Activated CD4-positive, alpha-beta T cell treated with anti-CD3 and anti-CD28 coated beads for 48 hours (primary cell): ENCODE measurements at regions not wholly inside any gene's neighbourhood (a gene's known extent, or its start where the extent isn't known, plus 50 kb on each side); places are given as distances from the start of the nearest gene placed in this dataset.
A peak's percentile ranks its signal among the peaks of the same experiment; 100 is the strongest.

Experiments used
- DNase-seq: peaks from one replicate; pipeline ENCODE4 v3.0.0-alpha.2; 2020

DNA sequence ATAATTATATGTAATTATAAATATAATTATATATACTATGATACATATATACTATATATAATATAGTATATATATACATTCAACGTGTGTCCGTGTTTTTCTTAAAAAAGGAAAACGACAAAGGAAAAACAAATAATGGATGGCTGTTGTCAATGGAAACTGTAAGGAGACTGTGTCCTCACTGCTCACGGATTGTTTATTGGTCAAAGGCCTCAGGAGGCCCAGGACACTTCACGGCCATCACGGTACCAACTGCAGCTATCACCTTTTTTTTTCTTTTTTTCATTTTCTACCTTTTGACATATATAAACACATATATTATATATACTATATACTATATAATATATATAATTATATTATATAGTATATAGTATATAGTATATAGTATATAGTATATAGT is 113.4 kb downstream of the SPTSSA start:
- no peak for DNase-seq

DNA sequence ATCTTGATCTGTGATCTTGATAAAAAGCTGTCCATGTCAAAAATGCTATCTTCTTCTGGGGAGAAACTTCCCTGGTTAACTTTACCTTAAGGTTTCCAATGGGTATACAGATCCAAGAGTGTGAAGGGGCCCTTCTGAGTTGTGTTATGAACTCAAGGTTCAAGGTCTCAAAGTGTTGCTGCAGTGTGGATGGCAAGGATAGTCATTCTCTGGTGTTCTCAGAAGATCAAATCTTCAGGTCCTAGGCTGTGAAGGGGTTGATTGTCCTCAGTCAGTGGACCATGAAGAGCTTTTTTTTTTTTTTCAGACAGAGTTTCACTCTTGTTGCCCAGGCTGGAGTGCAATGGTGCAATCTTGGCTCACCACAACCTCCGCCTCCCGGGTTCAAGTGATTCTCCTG is 114.4 kb downstream of the SPTSSA start:
- DNase-seq = no peak

DNA sequence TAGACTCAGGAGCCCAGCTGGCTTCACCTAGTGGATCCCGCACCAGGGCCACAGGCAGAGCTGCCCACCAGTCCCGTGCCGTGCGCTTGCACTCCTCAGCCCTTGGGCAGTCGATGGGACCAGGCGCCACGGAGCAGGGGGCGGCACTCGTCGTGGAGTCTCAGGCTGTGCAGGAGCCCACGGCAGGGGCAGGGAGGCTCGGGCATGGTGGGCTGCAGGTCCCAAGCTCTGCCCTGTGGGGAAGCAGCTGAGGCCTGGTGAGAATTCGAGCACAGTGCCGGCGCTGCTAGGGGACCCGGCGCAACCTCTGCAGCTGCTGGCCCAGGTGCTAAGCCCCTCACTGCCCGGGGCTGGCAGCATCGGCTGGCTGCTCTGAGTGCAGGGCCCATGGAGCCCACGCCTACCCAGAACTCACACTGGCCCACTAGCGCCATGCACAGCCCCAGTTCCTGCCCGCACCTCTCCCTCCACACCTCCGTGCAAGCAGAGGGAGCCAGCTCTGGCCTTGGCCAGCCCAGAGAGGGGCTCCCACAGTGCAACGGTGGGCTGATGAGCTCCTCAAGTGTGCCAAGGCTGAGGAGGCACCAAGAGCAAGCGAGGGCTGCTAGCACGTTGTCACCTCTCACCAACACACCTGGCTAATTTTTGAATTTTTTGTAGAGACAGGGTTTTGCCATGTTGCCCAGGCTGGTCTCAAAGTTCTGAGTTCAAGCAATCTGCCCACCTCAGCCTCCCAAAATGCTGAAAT is 116.1 kb downstream of the SPTSSA start:
- DNase-seq = no peak

DNA sequence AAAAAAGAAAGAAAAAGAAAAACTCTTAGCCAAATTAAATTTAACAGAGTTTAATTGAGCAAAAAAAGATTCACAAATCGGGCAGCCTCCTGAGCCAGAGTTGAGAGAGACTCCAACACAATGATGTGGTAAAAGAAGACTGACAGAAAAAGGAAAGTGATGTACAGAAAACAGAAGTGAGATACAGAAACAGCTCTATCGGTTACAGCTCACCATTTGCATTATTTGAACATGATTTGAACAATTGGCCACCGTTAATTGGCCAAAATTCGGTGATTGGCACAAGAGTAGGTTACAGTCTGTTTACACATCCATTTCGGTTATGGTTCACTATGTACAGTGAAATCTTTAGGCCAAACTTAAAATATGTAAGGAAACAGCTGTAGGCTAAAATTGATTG is 117.7 kb downstream of the SPTSSA start:
- no peak for DNase-seq

DNA sequence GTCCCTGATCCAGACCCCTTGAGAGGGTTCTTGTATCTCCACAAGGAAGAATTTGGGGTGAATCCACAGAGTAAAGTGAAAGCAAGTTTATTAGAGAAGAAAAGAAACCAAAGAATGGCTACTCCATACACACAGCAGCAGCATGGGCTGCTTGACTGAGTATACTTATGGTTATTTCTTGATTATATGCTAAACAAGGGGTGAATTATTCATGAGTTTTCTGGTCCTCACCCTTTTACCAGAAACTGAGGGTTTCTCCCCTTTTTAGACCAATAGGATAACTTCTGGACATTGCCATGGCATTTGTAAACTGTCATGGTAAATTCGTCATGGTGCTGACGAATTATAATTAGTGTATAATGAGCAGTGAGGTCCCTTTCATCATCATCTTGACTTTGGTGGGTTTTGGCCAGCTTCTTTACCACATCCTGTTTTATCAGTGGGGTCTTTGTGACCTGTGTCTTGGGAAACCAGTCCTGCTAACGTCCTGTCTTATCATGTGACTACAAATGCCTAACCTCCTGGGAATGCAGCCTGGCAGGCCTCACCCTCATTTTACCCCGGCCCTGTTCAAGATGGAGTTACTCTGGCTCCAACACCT is 121.9 kb downstream of the SPTSSA start:
- no peak for DNase-seq

DNA sequence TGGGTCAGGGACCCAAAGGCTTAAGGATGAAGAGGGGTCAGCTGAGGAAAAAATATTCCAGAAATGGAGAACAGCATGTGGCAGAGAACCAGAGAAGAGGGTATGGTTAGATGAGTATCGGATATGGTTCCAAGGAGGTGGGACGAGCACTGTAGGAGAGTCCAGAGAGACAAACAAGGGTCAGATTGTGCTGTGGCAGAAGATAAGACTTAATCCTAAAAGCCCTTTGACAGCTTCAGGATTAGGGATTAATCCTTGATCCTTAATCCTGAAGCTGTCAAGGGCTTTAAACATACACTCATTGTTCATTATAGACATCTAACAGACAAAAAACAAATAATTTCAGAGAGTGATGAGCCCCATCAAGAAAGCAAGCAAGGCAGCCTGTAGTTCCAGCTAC is 124.0 kb downstream of the SPTSSA start:
- DNase-seq = no peak

DNA sequence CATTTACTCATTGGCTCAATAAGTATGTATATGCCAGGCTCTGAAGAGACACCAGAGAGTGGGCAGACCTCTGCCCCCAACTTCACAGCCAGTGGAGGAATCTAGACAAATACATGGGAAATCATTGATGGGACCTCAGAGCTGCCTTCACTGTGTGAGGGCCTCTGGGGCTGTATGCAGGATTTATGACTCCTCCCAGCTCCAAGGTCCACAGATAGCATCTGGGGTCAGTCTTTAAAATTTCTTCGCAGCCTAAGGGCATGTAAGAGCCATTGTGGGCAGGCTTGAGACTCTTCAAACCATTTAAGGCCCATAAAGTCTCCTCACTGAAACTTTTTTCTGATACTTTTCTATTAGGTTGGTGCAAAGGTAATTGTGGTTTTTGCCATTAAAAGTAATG is 125.5 kb downstream of the SPTSSA start:
- DNase-seq = no peak

DNA sequence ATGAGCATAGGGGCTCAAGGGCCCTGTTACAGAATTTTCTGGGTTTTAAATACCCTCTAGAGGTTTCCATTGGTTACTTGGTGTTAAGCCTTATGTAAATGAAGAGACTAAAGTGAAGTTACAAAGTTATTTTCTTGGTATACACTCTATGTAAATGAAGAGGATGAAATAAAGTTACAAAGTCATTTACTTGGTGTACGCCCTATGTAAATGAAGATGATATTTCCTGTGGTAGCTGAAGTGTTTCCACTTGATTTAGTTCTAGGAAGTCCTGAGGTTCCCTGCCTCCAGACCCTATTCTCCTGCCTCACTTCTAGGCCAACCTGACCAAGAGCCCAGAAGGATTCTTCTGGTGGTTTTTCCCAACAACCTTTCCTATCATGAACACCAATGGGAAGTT is 126.1 kb downstream of the SPTSSA start:
- DNase-seq = no peak

DNA sequence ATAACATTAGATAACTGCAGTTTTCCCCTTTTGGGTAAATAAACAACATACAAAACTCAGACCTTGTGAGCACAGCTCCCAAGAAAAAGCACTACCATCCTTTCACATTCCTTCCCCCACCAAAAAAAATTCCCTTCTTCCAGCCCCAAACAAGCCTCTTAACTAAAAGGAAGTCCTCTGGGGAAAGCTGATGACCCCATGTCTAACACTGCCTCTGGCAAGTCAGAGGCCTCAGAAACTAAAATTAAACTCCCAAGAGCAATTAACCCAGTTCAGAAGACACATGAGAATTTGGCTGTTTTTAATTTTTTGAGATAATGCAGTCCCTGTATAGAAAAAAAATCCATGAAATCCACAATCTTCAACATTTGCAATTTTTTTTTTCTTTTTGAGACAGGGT is 127.7 kb downstream of the SPTSSA start:
- no peak for DNase-seq

DNA sequence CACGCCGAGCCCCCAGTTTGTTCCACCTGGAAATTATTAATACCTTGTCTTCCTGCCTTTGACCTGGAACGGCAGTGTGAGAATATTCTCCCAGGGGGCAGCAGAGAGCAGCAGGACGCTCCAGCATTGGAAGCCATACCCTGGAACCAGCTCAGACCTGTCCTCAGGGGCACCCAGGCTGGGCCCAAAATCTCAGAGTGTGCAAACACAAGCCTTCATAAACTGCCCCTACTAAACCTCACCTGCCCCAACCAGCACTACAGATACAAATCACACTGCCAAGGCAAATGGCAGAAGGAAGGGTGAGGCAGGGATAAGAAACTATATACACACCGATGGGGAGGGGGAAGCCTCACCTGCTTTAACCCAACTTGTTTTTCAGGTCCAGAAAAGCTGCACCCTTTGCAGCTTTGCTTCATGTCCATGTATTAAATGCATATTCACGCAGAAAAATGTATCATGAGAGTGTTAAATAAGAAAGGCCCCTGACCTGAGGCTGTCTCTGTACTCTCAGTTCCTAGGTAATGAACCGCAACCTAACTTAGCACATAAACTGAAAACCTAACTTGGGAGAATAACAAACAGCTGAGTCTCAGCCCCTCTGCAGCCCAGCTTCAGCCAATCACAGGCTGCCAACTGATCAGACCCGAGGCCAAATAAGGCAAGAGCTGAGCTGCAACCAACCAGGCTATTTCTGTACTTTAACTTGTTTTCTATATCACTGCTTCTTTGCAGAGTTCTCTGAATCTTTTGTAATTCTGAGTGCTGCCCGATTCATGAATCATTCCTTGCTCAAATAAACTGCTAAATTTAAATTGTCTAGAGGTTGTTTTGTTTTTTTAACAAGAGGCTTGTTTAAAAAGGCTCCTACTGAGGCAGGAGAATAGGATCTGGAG is 130.1 kb downstream of the SPTSSA start:
- DNase-seq = peak; percentile 77

DNA sequence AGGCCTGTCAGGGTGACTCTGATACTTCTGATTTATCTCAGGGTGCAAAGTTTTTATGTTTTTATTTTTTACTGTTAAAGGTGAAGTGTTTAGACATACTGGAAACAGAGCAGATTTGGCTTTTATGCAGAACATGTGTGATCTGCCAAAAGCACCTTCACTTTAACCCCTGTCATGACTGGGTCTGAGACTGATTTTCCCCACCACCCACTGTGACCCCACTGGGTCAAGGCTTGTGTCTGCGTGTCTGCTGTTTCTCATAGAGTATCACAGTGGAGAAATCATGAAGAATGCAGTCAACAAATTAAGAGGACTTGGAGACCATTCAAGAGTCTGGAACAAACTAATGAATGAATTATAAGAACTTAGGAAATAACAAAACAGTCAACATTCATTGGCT is 131.2 kb downstream of the SPTSSA start:
- no peak for DNase-seq

DNA sequence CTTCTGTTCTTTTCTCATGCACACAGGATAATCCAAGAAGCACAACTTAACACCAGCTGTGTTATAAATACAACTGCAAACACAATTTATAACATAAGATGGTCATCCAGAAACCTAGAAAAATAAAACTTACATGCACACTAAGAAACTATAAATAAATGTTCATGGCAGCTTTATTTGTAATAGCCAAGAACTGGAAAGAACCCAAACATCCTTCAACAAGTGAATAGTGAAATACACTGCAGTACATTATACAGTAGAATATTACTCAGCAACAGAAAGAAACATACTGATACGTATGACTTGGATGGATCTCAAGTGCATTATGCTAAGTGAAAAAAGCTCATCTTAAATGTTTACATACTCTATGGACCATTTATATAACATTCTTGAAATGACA is 132.7 kb downstream of the SPTSSA start:
- no peak for DNase-seq

DNA sequence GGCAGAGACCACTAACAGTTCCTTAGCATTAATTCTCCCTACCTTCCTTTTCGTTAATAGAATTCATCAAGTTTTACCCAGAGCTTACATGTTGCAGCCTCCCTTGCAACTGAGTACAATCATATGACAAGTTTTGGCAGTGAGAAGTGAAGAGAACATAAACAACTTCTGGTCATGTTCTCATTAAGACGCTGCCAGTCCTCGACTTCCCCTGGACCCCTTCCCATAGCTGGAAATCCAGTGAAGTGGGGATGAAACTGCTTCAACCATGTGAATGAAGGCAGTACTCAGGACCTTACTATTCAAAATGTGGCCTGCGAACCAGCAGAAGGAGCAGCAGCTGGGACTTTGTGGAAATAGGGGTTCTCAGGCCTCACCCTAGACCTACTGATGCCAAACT is 133.9 kb downstream of the SPTSSA start:
- DNase-seq = no peak

DNA sequence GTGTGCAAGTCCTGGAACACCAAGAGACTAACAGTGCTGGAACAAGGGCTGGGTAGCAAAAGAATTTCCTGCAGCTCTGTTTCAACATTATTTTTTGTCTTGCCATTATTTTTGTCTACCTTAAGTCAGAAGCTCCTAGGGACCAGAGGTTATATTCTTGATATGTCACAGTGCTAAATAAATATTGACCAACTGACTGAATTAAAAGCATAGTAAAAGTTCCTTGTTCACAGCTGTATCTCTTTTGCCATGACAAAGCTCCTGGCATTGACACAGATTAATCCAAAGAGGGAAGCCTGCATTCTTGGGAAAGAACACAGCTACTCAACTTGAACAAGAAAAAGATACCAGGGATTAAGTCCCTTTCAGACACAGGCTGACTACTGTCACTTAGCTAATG is 136.5 kb downstream of the SPTSSA start:
- no peak for DNase-seq

DNA sequence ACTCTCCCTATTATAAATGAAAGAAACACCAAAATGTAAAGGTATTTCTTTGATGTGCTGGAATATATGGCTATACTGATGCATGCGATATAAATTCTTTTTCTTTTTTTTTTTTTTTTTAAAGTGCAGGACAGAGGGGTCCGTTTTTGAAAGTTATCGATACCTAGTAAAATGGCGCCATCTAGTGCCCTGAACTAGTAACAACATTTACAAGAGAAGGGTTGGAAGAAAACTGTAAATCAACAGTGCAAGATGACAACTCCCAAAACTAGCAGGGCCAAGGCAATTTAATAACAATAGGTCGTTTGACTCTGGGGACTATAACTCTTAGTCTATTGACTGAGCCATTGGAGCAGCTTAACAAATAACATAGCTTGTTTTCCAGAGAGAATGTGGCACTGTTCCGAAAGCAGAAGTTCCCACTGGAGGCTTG is 137.7 kb downstream of the SPTSSA start:
- DNase-seq = peak; percentile 11

DNA sequence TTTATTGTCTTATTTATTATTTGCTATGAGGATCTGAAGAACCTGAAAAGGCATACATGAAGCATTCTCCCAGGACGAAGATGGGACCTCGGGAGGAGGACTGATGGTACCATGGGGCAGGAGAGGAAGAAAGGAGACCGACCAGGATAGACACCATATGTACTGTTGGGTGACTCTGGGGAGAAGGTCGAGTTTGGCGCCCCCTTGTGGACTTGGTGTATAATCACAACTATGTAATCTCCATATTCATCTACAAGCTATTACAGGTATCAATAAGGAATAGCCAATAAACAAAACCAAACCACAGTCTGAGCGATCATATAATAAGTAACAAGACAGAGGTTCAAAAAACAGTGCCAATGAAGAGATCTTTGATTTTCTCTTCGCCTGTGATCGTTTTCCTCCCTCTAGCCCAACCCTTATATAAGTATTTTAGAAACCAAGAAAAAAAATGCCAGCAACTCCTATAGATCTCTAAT is 139.1 kb downstream of the SPTSSA start:
- peak; percentile 81 for DNase-seq

DNA sequence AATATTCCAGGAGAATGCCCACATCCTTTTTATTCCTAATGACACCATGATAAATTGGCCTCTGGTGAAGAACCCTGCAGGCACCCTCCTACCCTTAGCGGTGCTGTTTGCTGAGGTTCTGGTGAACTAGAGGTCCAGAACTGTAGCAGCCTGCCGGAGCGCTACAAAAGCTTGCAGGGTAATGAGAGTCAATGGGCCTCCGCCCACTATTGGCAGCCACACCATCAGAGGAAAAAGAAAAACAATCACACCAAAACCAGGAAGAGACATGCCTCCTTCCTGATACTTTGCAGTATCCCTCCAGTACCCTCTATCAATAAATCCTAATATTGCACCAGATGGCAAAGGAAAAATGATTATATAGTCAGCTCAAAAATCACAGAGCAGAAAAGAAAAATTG is 142.9 kb downstream of the SPTSSA start:
- no peak for DNase-seq

DNA sequence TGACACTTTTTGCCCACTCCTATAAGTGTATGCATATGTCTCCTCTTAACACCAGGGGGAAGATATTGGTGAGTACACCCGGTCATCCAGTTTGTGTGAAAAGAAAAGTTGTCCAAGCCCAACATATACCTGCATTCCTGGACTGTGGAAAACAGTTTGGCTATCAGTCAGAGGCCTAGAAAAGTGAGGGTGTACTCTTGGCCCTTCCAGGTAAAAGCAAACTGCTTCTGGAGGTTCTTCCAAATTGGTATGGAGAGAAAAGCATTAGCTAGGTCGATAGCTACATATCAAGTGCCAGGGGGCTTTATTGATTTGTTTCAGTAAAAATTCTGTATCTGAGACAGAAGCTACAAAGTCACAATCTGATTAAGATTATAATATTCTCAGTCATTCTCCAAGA is 144.0 kb downstream of the SPTSSA start:
- no peak for DNase-seq

DNA sequence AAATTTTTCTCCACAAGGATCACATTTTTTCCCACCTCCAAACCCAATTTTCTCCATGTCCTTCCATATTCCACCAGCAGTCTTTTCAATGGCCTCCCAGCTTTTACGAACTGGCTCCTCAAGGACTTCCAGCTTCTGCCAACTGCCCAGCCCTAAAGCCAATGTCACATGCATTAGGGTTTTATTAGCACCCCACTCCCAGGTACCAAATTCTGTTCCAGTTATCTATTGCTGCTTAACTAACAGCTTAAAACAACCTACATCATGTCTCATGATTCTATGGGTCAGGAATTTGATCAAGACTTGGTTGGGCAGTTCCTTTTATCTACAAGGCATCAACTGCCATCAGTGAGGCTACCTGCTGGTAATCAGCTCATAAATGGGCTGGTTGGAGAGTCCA is 151.3 kb downstream of the SPTSSA start:
- no peak for DNase-seq

DNA sequence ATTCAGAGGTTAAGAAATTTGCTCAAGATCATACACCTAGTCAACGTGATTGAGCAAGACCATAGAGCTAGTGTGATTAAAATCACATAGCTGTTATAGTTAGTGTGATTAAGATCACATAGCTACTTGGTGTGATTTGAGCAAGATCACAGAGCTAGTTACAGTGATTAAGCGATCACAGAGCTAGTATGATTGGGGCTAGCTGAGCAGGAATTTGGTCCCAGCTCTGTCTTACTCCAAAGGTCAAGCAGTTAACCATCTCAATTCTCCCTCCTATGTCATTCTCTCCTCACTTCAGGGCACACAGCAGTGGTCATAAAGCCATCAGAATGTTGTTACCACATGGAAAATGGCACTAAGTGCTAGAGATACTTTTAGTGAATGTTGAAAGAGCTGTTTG is 158.2 kb downstream of the SPTSSA start:
- no peak for DNase-seq

DNA sequence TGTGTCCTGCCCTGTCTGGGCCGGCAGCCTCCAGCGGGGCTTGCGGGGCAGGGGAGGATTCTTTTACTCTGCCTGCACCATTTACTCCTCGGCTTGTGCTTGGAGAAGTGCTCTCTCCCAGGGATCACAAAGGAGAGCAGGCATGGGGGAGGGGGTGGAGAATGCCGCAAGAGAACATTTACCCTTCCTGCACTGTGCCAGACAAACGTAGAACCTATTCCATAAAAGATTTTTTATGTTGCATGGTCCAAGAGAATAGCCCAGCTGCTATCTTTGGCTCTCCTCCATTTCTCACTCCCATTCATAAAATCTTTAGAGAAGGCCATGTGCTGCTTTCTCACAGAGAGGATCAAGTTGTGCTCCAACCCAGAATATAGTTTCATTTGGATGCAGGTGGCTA is 159.4 kb downstream of the SPTSSA start:
- no peak for DNase-seq

DNA sequence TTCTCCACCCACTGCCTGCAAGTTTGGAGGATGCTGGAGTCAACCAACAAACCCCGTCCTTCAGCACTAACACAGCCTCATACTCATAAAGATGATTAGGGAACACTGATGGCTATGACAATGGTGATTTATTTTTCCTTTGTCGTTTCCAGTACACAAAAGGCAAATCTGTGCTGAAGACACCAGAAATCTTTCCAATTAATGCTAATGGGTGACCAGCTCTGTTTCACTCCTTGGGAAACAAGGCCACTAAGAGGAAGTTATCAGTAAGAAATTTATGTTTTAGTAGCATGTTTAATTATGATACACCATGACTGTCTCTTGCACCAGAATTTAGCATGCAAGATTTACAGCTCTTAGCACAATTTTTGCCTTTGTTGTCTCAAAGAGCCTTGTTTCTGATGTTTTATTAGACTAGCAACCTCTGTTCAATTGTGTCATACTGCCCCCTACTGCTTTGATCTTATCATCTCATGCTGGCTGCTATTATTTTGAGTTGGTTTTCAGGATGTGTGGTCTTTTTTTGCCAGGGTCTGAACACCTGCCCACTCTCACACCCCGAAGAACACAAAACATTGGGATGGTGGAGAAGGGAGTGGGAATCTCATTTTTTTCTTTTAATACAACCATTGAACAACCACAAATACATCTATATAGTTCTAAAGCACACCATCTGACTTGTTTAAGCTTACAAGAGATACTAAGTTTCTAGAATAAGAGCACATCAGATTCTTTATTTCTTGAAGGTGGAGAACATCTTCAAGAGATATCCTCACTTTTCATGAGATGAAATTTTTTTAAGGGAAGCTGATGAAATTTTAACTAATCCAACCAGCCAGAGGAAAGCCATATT is 160.9 kb downstream of the SPTSSA start:
- DNase-seq = peak; percentile 5

DNA sequence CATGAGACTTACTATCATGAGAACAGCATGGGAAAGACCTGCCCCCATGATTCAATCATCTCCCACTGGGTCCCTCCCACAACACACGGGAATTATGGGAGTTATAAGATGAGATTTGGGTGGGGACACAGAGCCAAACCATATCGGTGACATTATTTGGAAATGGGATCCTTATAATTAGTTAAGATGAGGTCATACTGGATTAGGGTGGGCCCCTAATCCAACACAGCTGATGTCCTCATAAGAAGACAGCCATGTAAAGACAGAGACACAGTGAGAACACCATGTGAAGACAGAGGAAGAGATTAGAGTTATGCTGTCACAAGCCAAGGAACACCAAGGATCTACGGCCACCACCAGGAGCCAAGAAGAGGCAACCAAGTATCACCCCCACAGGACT is 161.7 kb downstream of the SPTSSA start:
- DNase-seq = no peak
